SK-N-SH (cell line): ENCODE measurements at regions not wholly inside any gene's neighbourhood (a gene's known extent, or its start where the extent isn't known, plus 50 kb on each side); places are given as distances from the start of the nearest gene placed in this dataset.

ENCODE experiments used
- CTCF ChIA-PET: fragments of 300-600, 350-600 bp; formaldehyde crosslinking; extraction: SDS; loops from one replicate; lab custom pipeline; 2021; lab: Yijun Ruan, JAX
- POLR2A ChIA-PET: fragments of 350-600 bp; sonication (Branson Sonifier 250); formaldehyde crosslinking; extraction: SDS; loops from one replicate; lab custom pipeline; 2020; ENCODE audit warnings: antibody characterized with exemption, inconsistent platforms; lab: Yijun Ruan, JAX
- DNase-seq: peaks from one replicate; pipeline ENCODE4 v3.0.0; 2012
- H2AFZ ChIP-seq: fragments of 200-600 bp; sonication (generic); 2 replicates; pipeline ENCODE4 v1.8.1; 2016; ENCODE audit warnings: antibody characterized with exemption, mild to moderate bottlenecking, low read depth
- H3F3A ChIP-seq: fragments of 200-600 bp; sonication (generic); replicated peaks from 2 replicates; pipeline ENCODE3; 2016; ENCODE audit warnings: antibody characterized with exemption, mild to moderate bottlenecking; ENCODE audit not compliant: insufficient read depth
- H3K27ac ChIP-seq, 2 experiments: fragments of 200-500 bp in 1 of 2; fragments of 200-600 bp in 1 of 2; sonication (Bioruptor generic) in 1 of 2; sonication (generic), shearing (Covaris generic) in 1 of 2; 2 replicates each; pipeline versions ENCODE4 v1.5.1 to v1.6.1; 2014 to 2016; ENCODE audit warnings: low read depth in 2 of 2, inconsistent platforms in 1 of 2, low read length in 1 of 2, mild to moderate bottlenecking in 1 of 2, mixed read lengths in 1 of 2
- H3K27me3 ChIP-seq: fragments of 200-600 bp; sonication (generic), shearing (Covaris generic); 2 replicates; pipeline ENCODE4 v1.6.1; 2016; ENCODE audit warnings: mixed run types; ENCODE audit not compliant: insufficient read depth
- H3K36me3 ChIP-seq, 2 experiments: fragments of 200-500 bp in 1 of 2; fragments of 200-600 bp in 1 of 2; sonication (Bioruptor generic) in 1 of 2; sonication (generic) in 1 of 2; replicated peaks in 1 of 2; 2 replicates each; pipeline versions ENCODE3 to v1.5.1; 2014 to 2016; ENCODE audit warnings: low read length in 1 of 2, mild to moderate bottlenecking in 1 of 2; ENCODE audit not compliant: insufficient read depth in 2 of 2, control insufficient read depth in 1 of 2
- H3K4me1 ChIP-seq, 2 experiments: fragments of 200-500 bp in 1 of 2; fragments of 200-600 bp in 1 of 2; sonication (Bioruptor generic) in 1 of 2; sonication (generic), shearing (Covaris generic) in 1 of 2; 2 replicates each; pipeline versions ENCODE4 v1.5.1 to v1.6.1; 2014 to 2016; ENCODE audit warnings: low read depth in 1 of 2, low read length in 1 of 2, mixed run types in 1 of 2; ENCODE audit not compliant: insufficient read depth in 2 of 2, control insufficient read depth in 1 of 2
- H3K4me2 ChIP-seq: fragments of 200-600 bp; sonication (generic), shearing (Covaris generic); 2 replicates; pipeline ENCODE4 v1.6.1; 2017; ENCODE audit warnings: mixed run types
- H3K4me3 ChIP-seq, 2 experiments: fragments of 200-500 bp in 1 of 2; fragments of 200-600 bp in 1 of 2; sonication (Bioruptor generic) in 1 of 2; sonication (generic), shearing (Covaris generic) in 1 of 2; 2 replicates each; pipeline versions ENCODE4 v1.5.1 to v1.8.1; 2014 to 2016; ENCODE audit warnings: low read depth in 2 of 2, inconsistent platforms in 1 of 2, low read length in 1 of 2, mild to moderate bottlenecking in 1 of 2, mixed read lengths in 1 of 2, moderate library complexity in 1 of 2
- H3K79me2 ChIP-seq: fragments of 200-600 bp; sonication (generic); 2 replicates; pipeline ENCODE4 v1.8.1; 2017; ENCODE audit warnings: mild to moderate bottlenecking; ENCODE audit not compliant: insufficient read depth
- H3K9ac ChIP-seq: fragments of 200-600 bp; sonication (generic); 2 replicates; pipeline ENCODE4 v1.6.1; 2017; ENCODE audit warnings: mixed run types
- H3K9me2 ChIP-seq: fragments of 200-600 bp; sonication (generic); 2 replicates; pipeline ENCODE4 v1.6.1; 2017; ENCODE audit warnings: mixed run types
- H3K9me3 ChIP-seq: fragments of 200-600 bp; sonication (generic); 2 replicates; pipeline ENCODE4 v1.6.1; 2017; ENCODE audit warnings: mixed run types, mild to moderate bottlenecking, moderate library complexity
- H4K20me1 ChIP-seq: fragments of 200-600 bp; sonication (generic); 2 replicates; pipeline ENCODE4 v1.6.1; 2017; ENCODE audit warnings: mild to moderate bottlenecking, mixed run types; ENCODE audit not compliant: insufficient read depth
- CHD2 ChIP-seq: fragments of 150-350 bp; IDR thresholded peaks from 2 replicates; pipeline ENCODE4 v1.6.1; 2018; ENCODE audit warnings: low read length; ENCODE audit not compliant: partially characterized antibody
- ELF1 ChIP-seq: IDR thresholded peaks from 2 replicates; pipeline ENCODE4 v1.4.0; 2012
- EP300 ChIP-seq, 2 experiments: IDR thresholded peaks; 2 replicates each; pipeline versions ENCODE4 v1.4.0 to v1.6.1; 2012; ENCODE audit warnings: borderline replicate concordance in 1 of 2, low read depth in 1 of 2, low read length in 1 of 2
- EZH2phosphoT487 ChIP-seq: fragments of 200-600 bp; sonication (generic); IDR thresholded peaks from 2 replicates; pipeline ENCODE4 v1.6.1; 2017; ENCODE audit warnings: low read depth, mixed run types, mild to moderate bottlenecking, antibody characterized with exemption, moderate library complexity, borderline replicate concordance
- FOSL2 ChIP-seq: IDR thresholded peaks from 2 replicates; pipeline ENCODE4 v1.4.0; 2012; ENCODE audit warnings: low read depth, mild to moderate bottlenecking, moderate library complexity, borderline replicate concordance
- FOXJ3 ChIP-seq: sonication (generic); formaldehyde crosslinking; IDR thresholded peaks from 2 replicates; pipeline ENCODE4 v1.5.1; 2020; ENCODE audit warnings: mild to moderate bottlenecking, missing genetic modification reagents
- FOXM1 ChIP-seq: IDR thresholded peaks from 2 replicates; pipeline ENCODE4 v1.4.0; 2012; ENCODE audit warnings: low read depth, mild to moderate bottlenecking
- GABPA ChIP-seq: IDR thresholded peaks from 2 replicates; pipeline ENCODE4 v1.4.0; 2012; ENCODE audit warnings: low read depth, mild to moderate bottlenecking
- GATA2 ChIP-seq: sonication (generic); formaldehyde crosslinking; IDR thresholded peaks from 2 replicates; pipeline ENCODE4 v1.5.0; 2020; ENCODE audit warnings: mild to moderate bottlenecking, missing genetic modification reagents
- JUND ChIP-seq: IDR thresholded peaks from 2 replicates; pipeline ENCODE4 v1.4.0; 2012
- NFIC ChIP-seq: IDR thresholded peaks from 2 replicates; pipeline ENCODE4 v1.4.0; 2012; ENCODE audit warnings: borderline replicate concordance
- POLR2AphosphoS5 ChIP-seq: IDR thresholded peaks from 2 replicates; pipeline ENCODE4 v1.6.1; 2012; ENCODE audit warnings: low read depth, low read length
- RAD21 ChIP-seq: IDR thresholded peaks from 2 replicates; pipeline ENCODE4 v1.6.1; 2012; ENCODE audit warnings: mild to moderate bottlenecking, low read length
- RCOR1 ChIP-seq: fragments of 150-350 bp; IDR thresholded peaks from 2 replicates; pipeline ENCODE4 v1.6.1; 2017; ENCODE audit warnings: antibody characterized with exemption, low read length
- RFX5 ChIP-seq: IDR thresholded peaks from 2 replicates; pipeline ENCODE4 v1.6.1; 2012; ENCODE audit warnings: mild to moderate bottlenecking, improper control_type of control experiment, low read length
- RXRA ChIP-seq: IDR thresholded peaks from 2 replicates; pipeline ENCODE4 v1.4.0; 2012; ENCODE audit warnings: low read depth, mild to moderate bottlenecking, borderline replicate concordance
- SIN3A ChIP-seq: IDR thresholded peaks from 2 replicates; pipeline ENCODE4 v1.6.1; 2012; ENCODE audit warnings: low read depth, mild to moderate bottlenecking, low read length, moderate library complexity, borderline replicate concordance
- SMC3 ChIP-seq: IDR thresholded peaks from 2 replicates; pipeline ENCODE4 v1.6.1; 2012; ENCODE audit warnings: low read depth, low read length, improper control_type of control experiment
- TCF12 ChIP-seq: IDR thresholded peaks from 2 replicates; pipeline ENCODE4 v1.4.0; 2012
- TEAD4 ChIP-seq: IDR thresholded peaks from 2 replicates; pipeline ENCODE4 v1.4.0; 2012; ENCODE audit warnings: mild to moderate bottlenecking, borderline replicate concordance; ENCODE audit not compliant: insufficient read depth
- YY1 ChIP-seq: IDR thresholded peaks from 2 replicates; pipeline ENCODE4 v1.4.0; 2012; ENCODE audit warnings: low read depth, mild to moderate bottlenecking
- WGBS: methylation state at CpG from one replicate; pipeline ENCODE4 v1.1.6; 2017; ENCODE audit warnings: low lambda C conversion rate; 5-methylcytosine and 5-hydroxymethylcytosine counted together
- TF ChIP-seq, protein P1 (sequence below): IDR thresholded peaks from 2 replicates; pipeline ENCODE4 v1.4.0; 2012; ENCODE audit warnings: low read depth
- TF ChIP-seq, protein P2 (sequence below): fragments of 150-350 bp; IDR thresholded peaks from 2 replicates; pipeline ENCODE4 v1.6.1; 2017; ENCODE audit warnings: antibody characterized with exemption, low read length, low read depth, borderline replicate concordance
- TF ChIP-seq, protein P3 (sequence below): fragments of 200-600 bp; sonication (generic); IDR thresholded peaks from 2 replicates; pipeline ENCODE4 v1.6.1; 2017; ENCODE audit warnings: antibody characterized with exemption, mild to moderate bottlenecking, moderate library complexity
- TF ChIP-seq, protein P4 (sequence below): IDR thresholded peaks from 2 replicates; pipeline ENCODE4; 2012
- TF ChIP-seq, protein P5 (sequence below): IDR thresholded peaks from 2 replicates; pipeline ENCODE4 v1.4.0; 2012; ENCODE audit warnings: low read depth, borderline replicate concordance

DNA sequence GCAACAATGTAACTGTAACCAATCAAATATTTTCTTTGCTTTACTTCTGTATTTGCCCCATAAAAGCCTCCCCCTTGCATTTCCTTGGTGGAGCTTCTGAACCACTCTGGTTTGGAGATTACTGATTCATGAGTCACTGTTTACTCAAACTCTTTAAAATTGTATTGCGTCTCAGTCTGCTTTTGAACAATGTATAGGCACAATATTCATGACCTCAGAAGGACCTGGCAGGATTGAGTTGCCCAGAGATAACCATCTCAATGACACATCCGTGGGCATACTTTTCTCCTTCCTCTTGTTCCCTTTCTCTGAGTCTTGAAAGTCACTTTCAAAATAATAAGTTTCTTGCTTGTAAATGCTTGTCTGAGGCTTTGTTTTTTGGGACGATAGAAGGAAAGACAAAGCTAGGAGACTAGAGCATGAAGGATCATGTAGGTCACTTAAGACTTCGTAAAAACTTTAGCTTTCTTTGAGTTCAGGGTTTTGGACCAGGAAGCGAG lies 57.1 kb upstream of the POU1F1 start:
- Histone ChIP-seq H3K27me3 (no peaks in the 10 kb centered on the region), H2AFZ (peak overlapping the region; percentile 84), H3K9ac (no peak overlapping the region; the same call in 1 of the 2 replicates), H3K4me1 (no peaks in the 10 kb centered on the region; a peak in 1 of 4 replicates), H3K79me2 (no peaks in the 10 kb centered on the region), H3K4me3 (no peak overlapping the region; a peak in 1 of 4 replicates), H3K36me3 (no peaks in the 10 kb centered on the region), H3F3A (peaks cover 10% of the 10 kb centered on the region), H3K4me2 (peak overlapping the region; percentile 43), H3K9me3 (no peaks in the 10 kb centered on the region), H3K27ac (peak overlapping the region in 1 of 2 experiments; percentile 88; a peak in 2 of 4 replicates), H4K20me1 (no peaks in the 10 kb centered on the region), H3K9me2 (no peaks in the 10 kb centered on the region)
- POLR2A ChIA-PET = no interaction called here
- CTCF ChIA-PET = interaction anchor here (2.8 kb wide), 1 partner anchor 17 kb away, joined by 14 read pairs; no protein-coding TSS in a partner anchor
- DNase-seq = no peak
- 11% methylated on average over 5 of the region's 5 CpGs for WGBS
- TF ChIP-seq TCF12 (peak; percentile 63), GABPA (no peak), JUND (peak; percentile 87), RFX5 (no peak), FOXJ3 (CRISPR knock-in tag) (no peak), SIN3A (peak; percentile 14; the same call in 1 of the 2 replicates), YY1 (no peak), RCOR1 (no peak), FOSL2 (peak; percentile 81), TEAD4 (peak; percentile 62; the same call in 1 of the 2 replicates), RAD21 (no peak), GATA2 (CRISPR knock-in tag) (no peak), ELF1 (0 out of 2 replicates have a peak, but pooled peaks have one; percentile 24), CHD2 (no peak), FOXM1 (no peak; the same call in 1 of the 2 replicates), POLR2AphosphoS5 (peak; percentile 43; the same call in 1 of the 2 replicates), SMC3 (no peak), RXRA (peak; percentile 97), EP300 (IDR thresholded peaks at IDR 0.05; ENCODE audit: borderline replicate concordance in 1 of 2, low read depth in 1 of 2, low read length in 1 of 2) (peak in 1 of 2 experiments; percentile 48; a peak in 1 of 4 replicates), NFIC (peak; percentile 59; the same call in 1 of the 2 replicates), EZH2phosphoT487 (no peak)
- TF ChIP-seq, protein P1, sequence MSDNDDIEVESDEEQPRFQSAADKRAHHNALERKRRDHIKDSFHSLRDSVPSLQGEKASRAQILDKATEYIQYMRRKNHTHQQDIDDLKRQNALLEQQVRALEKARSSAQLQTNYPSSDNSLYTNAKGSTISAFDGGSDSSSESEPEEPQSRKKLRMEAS = no peak
- TF ChIP-seq, protein P2, sequence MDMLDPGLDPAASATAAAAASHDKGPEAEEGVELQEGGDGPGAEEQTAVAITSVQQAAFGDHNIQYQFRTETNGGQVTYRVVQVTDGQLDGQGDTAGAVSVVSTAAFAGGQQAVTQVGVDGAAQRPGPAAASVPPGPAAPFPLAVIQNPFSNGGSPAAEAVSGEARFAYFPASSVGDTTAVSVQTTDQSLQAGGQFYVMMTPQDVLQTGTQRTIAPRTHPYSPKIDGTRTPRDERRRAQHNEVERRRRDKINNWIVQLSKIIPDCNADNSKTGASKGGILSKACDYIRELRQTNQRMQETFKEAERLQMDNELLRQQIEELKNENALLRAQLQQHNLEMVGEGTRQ = no peak
- TF ChIP-seq, protein P3, sequence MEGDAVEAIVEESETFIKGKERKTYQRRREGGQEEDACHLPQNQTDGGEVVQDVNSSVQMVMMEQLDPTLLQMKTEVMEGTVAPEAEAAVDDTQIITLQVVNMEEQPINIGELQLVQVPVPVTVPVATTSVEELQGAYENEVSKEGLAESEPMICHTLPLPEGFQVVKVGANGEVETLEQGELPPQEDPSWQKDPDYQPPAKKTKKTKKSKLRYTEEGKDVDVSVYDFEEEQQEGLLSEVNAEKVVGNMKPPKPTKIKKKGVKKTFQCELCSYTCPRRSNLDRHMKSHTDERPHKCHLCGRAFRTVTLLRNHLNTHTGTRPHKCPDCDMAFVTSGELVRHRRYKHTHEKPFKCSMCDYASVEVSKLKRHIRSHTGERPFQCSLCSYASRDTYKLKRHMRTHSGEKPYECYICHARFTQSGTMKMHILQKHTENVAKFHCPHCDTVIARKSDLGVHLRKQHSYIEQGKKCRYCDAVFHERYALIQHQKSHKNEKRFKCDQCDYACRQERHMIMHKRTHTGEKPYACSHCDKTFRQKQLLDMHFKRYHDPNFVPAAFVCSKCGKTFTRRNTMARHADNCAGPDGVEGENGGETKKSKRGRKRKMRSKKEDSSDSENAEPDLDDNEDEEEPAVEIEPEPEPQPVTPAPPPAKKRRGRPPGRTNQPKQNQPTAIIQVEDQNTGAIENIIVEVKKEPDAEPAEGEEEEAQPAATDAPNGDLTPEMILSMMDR = no peak
- TF ChIP-seq, protein P4, sequence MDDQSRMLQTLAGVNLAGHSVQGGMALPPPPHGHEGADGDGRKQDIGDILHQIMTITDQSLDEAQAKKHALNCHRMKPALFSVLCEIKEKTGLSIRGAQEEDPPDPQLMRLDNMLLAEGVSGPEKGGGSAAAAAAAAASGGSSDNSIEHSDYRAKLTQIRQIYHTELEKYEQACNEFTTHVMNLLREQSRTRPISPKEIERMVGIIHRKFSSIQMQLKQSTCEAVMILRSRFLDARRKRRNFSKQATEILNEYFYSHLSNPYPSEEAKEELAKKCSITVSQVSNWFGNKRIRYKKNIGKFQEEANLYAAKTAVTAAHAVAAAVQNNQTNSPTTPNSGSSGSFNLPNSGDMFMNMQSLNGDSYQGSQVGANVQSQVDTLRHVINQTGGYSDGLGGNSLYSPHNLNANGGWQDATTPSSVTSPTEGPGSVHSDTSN = peak; percentile 30; the same call in 1 of the 2 replicates
- TF ChIP-seq, protein P5, sequence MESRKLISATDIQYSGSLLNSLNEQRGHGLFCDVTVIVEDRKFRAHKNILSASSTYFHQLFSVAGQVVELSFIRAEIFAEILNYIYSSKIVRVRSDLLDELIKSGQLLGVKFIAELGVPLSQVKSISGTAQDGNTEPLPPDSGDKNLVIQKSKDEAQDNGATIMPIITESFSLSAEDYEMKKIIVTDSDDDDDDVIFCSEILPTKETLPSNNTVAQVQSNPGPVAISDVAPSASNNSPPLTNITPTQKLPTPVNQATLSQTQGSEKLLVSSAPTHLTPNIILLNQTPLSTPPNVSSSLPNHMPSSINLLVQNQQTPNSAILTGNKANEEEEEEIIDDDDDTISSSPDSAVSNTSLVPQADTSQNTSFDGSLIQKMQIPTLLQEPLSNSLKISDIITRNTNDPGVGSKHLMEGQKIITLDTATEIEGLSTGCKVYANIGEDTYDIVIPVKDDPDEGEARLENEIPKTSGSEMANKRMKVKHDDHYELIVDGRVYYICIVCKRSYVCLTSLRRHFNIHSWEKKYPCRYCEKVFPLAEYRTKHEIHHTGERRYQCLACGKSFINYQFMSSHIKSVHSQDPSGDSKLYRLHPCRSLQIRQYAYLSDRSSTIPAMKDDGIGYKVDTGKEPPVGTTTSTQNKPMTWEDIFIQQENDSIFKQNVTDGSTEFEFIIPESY = no peak
